ENCODE measurements at regions not wholly inside any gene's neighbourhood (a gene's known extent, or its start where the extent isn't known, plus 50 kb on each side); places are given as distances from the start of the nearest gene placed in this dataset.
"Not testable (repeated sequence)": the region's sequence is repeated elsewhere in the genome, so short reads cannot be mapped to it uniquely, and the experiment has no call there.

GRCh38 chr18:23311351-23312121, 141.6 kb upstream of the RIOK3 start:
- Mint-ChIP-seq H3K4me3 (no peak overlapping the region), H3K27me3 (no peaks in the 10 kb centered on the region)

GRCh38 chr18:23313379-23313778, 139.7 kb upstream of the RIOK3 start:
- H3K27me3 Mint-ChIP-seq: no peaks in the 10 kb centered on the region

More at GRCh38 chr18:23311351-23312121, 141.6 kb upstream of the RIOK3 start:
- no peaks in the 10 kb centered on the region for H3K9me3 ChIP-seq (ENCODE audit: control insufficient read depth, low read length, poor library complexity, severe bottlenecking)
- H3K4me1 Mint-ChIP-seq: peaks cover 19% of the 10 kb centered on the region
- DNase-seq (no peak), ATAC-seq (no peak)
- peaks cover 2% of the 10 kb centered on the region for H3K36me3 Mint-ChIP-seq (ENCODE audit: low read depth)
- no peak overlapping the region for H3K27ac Mint-ChIP-seq

DNA sequence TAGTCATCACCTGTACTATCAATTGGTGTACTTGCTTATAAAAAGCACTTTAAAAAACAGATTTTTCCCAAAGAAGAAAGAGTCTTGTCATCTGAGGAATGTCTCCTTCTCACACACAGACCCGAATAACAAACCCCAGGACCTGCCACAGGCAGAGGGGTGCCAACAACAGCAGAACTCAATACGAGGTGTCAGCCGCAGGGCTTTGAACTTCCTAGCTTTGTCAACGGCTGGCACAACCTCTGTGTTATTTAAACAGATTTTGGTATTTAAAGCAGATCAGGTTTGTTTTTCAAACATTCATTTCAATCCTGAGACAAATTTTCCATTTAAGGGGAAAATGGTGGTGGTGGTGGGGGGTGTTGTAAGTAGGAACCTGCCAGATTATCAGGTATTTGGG, 138.4 kb upstream of the RIOK3 start:
- no peak for ATAC-seq
- Mint-ChIP-seq H3K4me3 (no peak overlapping the region), H3K4me1 (peaks cover 2% of the 10 kb centered on the region), H3K27me3 (no peaks in the 10 kb centered on the region), H3K27ac (no peak overlapping the region), H3K36me3 (ENCODE audit: low read depth) (no peaks in the 10 kb centered on the region)
- no peaks in the 10 kb centered on the region for H3K9me3 ChIP-seq (ENCODE audit: control insufficient read depth, low read length, poor library complexity, severe bottlenecking)
- DNase-seq: no peak

More at GRCh38 chr18:23313379-23313778, 139.7 kb upstream of the RIOK3 start:
- Mint-ChIP-seq H3K4me1 (peaks cover 6% of the 10 kb centered on the region), H3K36me3 (ENCODE audit: low read depth) (peaks cover under 1% of the 10 kb centered on the region), H3K4me3 (no peak overlapping the region), H3K27ac (no peak overlapping the region)
- DNase-seq (no peak), ATAC-seq (no peak)
- no peaks in the 10 kb centered on the region for H3K9me3 ChIP-seq (ENCODE audit: control insufficient read depth, low read length, poor library complexity, severe bottlenecking)

DNA sequence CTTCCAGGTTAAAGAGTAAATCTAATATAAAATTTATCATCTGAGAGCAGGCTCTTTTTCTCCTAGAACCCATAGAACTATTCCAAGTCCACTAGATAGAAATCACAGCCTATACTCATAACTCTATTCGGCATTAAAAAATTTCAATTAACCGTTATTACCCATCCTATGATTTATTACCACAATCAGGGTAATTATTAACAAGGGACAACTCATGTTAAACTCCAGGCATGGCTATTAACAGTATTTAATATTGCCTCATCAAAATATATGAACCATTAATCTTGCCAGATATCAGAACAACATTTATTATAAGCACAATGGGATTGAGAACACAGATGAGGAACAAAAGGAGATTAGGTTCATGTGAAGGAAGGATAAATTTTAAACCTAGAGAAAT, 136.8 kb upstream of the RIOK3 start:
- no peak overlapping the region for H3K27ac Mint-ChIP-seq
- no peaks in the 10 kb centered on the region for H3K9me3 ChIP-seq (ENCODE audit: control insufficient read depth, low read length, poor library complexity, severe bottlenecking)
- H3K4me3 Mint-ChIP-seq: no peak overlapping the region
- H3K27me3 Mint-ChIP-seq: no peaks in the 10 kb centered on the region
- no peaks in the 10 kb centered on the region for H3K4me1 Mint-ChIP-seq
- H3K36me3 Mint-ChIP-seq (ENCODE audit: low read depth): no peaks in the 10 kb centered on the region
- DNase-seq: no peak
- ATAC-seq: no peak

DNA sequence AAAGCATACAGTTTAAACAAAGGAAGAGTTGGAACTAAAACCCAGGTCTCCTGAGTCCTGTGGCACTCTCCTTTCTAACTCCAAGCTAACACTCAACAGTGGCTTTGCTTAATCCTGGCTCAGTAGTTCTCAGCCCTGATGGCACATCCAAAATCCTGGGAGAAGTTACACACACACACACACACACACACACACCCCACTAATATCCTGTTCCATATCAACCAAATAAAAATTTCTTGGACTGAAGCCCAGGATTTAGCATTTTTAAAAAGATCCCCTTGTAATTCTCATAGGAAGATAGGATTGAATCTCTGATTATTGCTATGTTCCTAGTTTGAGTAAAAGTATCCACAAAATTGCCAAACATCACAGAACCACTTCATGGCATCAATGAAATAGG, 136.1 kb upstream of the RIOK3 start:
- no peaks in the 10 kb centered on the region for H3K9me3 ChIP-seq (ENCODE audit: control insufficient read depth, low read length, poor library complexity, severe bottlenecking)
- no peaks in the 10 kb centered on the region for H3K4me1 Mint-ChIP-seq
- DNase-seq (no peak), ATAC-seq (no peak)
- H3K4me3 Mint-ChIP-seq: no peak overlapping the region
- H3K27ac Mint-ChIP-seq: no peak overlapping the region
- H3K27me3 Mint-ChIP-seq: no peaks in the 10 kb centered on the region
- no peaks in the 10 kb centered on the region for H3K36me3 Mint-ChIP-seq (ENCODE audit: low read depth)

DNA sequence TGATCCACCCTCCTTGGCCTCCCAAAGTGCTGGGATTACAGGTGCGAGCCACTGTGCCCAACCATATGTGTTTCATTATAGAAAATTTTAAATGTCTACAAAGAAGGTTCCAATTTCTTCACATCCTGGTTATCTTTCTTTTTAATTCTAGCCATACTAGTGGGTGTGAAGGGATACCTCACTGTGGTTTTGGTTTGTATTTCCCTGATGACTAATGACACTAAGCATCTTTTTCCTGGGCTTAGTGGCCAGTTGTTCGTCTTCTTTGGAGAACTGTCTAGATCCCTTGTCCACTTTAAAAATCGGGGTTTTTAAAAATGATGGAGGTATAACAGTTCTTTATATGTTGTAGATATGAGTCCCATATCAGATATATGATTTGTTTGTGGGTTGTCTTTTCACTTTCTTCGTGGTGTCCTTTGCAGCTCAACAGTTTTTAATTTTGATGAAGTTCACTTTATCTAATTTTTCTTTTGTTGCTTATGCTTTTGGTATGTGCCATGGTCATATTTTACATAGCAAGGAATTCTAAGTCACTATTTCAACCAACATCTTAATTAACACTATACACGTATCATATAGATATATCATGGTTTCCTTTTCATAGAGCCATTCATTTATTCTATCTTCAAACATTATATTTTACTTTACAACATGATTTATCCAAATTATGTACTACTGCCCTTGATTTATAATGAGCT, 135.0 kb upstream of the RIOK3 start:
- H3K4me1 Mint-ChIP-seq: no peaks in the 10 kb centered on the region
- no peak for DNase-seq
- no peak for ATAC-seq

GRCh38 chr18:23320709-23321236, 132.3 kb upstream of the RIOK3 start:
- Mint-ChIP-seq H3K27ac (no peak overlapping the region), H3K4me1 (no peaks in the 10 kb centered on the region), H3K4me3 (no peak overlapping the region), H3K27me3 (no peaks in the 10 kb centered on the region), H3K36me3 (ENCODE audit: low read depth) (peaks cover 3% of the 10 kb centered on the region)
- ATAC-seq (no peak), DNase-seq (no peak)
- no peaks in the 10 kb centered on the region for H3K9me3 ChIP-seq (ENCODE audit: control insufficient read depth, low read length, poor library complexity, severe bottlenecking)

More for the DNA sequence above, 135.0 kb upstream of the RIOK3 start:
- H3K36me3 Mint-ChIP-seq (ENCODE audit: low read depth): no peaks in the 10 kb centered on the region
- H3K27ac Mint-ChIP-seq: no peak overlapping the region
- no peaks in the 10 kb centered on the region for H3K9me3 ChIP-seq (ENCODE audit: control insufficient read depth, low read length, poor library complexity, severe bottlenecking)
- no peak overlapping the region for H3K4me3 Mint-ChIP-seq
- H3K27me3 Mint-ChIP-seq: no peaks in the 10 kb centered on the region

GRCh38 chr18:23321996-23322395, 131.1 kb upstream of the RIOK3 start:
- Mint-ChIP-seq H3K27ac (no peak overlapping the region), H3K4me1 (no peaks in the 10 kb centered on the region)

DNA sequence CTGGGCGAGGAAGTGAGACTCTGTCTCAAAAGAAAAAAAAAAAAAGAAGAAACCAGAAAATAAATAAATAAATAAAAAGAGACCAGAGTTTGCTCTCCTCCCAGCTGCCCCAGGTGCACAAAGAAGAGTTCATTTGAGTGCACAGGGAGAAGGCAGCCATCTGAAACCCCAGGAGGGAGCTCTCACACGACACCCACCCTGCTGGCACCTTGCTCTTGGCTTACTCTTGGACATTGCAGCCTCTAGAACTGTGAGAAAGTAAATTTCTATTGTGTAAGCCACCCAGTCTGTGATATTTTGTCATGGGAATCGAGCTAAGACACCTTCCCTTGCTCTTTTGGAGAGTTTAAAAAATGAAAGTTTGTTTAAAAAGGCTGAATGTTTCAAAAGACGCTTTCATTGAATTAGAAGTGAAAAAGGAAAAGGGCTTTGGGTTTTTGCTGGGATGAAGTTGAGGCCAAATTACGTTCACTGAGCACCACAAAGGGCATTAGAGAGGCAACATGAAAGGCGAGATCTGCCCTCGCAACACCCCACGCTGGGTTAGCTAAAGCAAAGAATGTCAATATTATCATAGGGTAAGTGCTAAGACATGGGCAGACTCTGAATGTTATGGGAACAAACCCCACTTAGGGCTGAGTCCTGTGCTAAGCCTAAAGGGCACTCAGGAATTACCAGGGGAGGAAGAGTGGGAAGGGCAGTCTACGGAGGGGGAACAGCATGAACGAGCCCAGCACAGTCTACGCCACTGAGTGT, 128.9 kb upstream of the RIOK3 start:
- Mint-ChIP-seq H3K27ac (no peak overlapping the region), H3K27me3 (no peaks in the 10 kb centered on the region), H3K4me3 (no peak overlapping the region), H3K36me3 (ENCODE audit: low read depth) (peaks cover 3% of the 10 kb centered on the region), H3K4me1 (no peaks in the 10 kb centered on the region)
- no peak for DNase-seq
- ATAC-seq: no peak
- no peaks in the 10 kb centered on the region for H3K9me3 ChIP-seq (ENCODE audit: control insufficient read depth, low read length, poor library complexity, severe bottlenecking)

More at GRCh38 chr18:23321996-23322395, 131.1 kb upstream of the RIOK3 start:
- DNase-seq: no peak
- H3K9me3 ChIP-seq (ENCODE audit: control insufficient read depth, low read length, poor library complexity, severe bottlenecking): no peaks in the 10 kb centered on the region
- H3K27me3 Mint-ChIP-seq: no peaks in the 10 kb centered on the region
- H3K36me3 Mint-ChIP-seq (ENCODE audit: low read depth): peaks cover 3% of the 10 kb centered on the region
- H3K4me3 Mint-ChIP-seq: no peak overlapping the region
- no peak for ATAC-seq

- no peak for DNase-seq
- no peak overlapping the region for H3K4me3 Mint-ChIP-seq
Measured at GRCh38 chr18:23324861-23325260, 128.2 kb upstream of the RIOK3 start.

DNA sequence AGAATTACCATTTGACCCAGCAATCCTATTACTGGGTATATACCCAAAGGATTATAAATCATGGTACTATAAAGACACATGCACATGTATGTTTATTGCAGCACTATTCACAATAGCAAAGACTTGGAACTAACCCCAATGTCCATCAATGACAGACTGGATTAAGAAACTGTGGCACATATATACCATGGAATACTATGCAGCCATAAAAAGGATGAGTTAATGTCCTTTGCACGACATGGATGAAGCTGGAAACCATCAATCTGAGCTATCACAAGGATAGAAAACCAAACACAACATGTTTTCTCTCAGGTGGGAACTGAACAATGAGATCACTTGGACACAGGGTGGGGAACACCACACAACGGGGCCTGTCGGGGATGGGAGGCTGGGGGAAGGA, 123.4 kb upstream of the RIOK3 start:
- H3K9me3 ChIP-seq (ENCODE audit: control insufficient read depth, low read length, poor library complexity, severe bottlenecking); ATAC-seq; H3K4me3 Mint-ChIP-seq; H3K27me3 Mint-ChIP-seq; H3K36me3 Mint-ChIP-seq (ENCODE audit: low read depth); H3K4me1 Mint-ChIP-seq; H3K27ac Mint-ChIP-seq; DNase-seq: not testable (repeated sequence)

More at GRCh38 chr18:23324861-23325260, 128.2 kb upstream of the RIOK3 start:
- ATAC-seq: no peak
- H3K9me3 ChIP-seq (ENCODE audit: control insufficient read depth, low read length, poor library complexity, severe bottlenecking): no peaks in the 10 kb centered on the region
- peaks cover 3% of the 10 kb centered on the region for H3K36me3 Mint-ChIP-seq (ENCODE audit: low read depth)
- no peak overlapping the region for H3K27ac Mint-ChIP-seq
- H3K27me3 Mint-ChIP-seq: no peaks in the 10 kb centered on the region
- H3K4me1 Mint-ChIP-seq: no peaks in the 10 kb centered on the region

DNA sequence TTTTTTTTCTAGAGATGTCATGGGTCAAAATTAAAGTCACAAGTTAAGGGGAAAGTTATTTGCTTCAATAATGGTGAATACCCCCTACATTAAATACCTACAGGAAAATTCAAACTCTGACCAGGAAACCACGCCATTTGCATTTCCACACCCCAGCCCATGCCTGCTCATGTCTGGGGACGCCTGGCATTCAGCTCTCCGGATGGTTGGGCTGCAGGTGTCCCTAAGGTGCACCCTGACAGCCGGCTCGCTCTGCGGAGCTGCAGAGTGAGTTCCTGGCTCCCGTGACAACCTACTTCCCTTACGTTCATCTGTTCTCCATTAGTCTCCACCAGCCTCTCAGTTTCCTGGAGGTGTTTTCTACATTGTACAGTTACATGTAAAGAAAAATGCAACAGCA, 122.7 kb upstream of the RIOK3 start:
- DNase-seq (no peak), ATAC-seq (peak; percentile 30)
- Mint-ChIP-seq H3K27me3 (no peaks in the 10 kb centered on the region), H3K4me3 (no peak overlapping the region), H3K36me3 (ENCODE audit: low read depth) (no peaks in the 10 kb centered on the region), H3K4me1 (peaks cover 3% of the 10 kb centered on the region), H3K27ac (no peak overlapping the region)
- no peaks in the 10 kb centered on the region for H3K9me3 ChIP-seq (ENCODE audit: control insufficient read depth, low read length, poor library complexity, severe bottlenecking)

Measured in T-helper 17 cell (primary cell).